ENCODE measurements at regions not wholly inside any gene's neighbourhood (a gene's known extent, or its start where the extent isn't known, plus 50 kb on each side); places are given as distances from the start of the nearest gene placed in this dataset.

DNA sequence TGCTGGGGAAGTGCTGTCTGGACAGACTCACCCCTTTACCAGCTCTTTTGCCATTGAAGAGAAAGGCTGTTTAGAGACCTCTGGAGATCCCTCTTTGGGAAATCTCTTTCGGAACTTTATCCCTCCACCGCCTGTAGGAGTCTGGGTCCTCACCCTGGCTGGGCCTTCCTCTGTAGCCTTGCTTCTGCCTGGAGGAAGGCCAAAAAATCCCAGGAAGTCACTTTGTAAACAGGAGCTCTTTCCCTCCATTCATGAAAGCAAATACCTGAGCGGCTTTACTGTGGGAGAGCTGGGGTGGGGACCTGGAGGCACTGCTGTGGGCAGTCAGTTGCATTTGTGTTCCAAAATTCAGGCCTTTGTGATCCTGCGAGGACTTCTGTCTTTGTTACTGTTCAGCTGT is 126.2 kb downstream of the KLF6 start:
- Histone ChIP-seq H3K4me3 (no peak overlapping the region), H3K9me3 (peaks cover 0 to 6% (median 0%) of the 10 kb centered on the region in 4 donors), H3K27me3 (no peaks in the 10 kb centered on the region), H3K36me3 (no peaks in the 10 kb centered on the region), H3K4me1 (no peaks in the 10 kb centered on the region), H3K27ac (no peak overlapping the region)
- no peak for TF ChIP-seq EP300 (IDR thresholded peaks at IDR 0.05)
- no peak for TF ChIP-seq POLR2AphosphoS5 (IDR thresholded peaks at IDR 0.05)
- TF ChIP-seq, protein P1, sequence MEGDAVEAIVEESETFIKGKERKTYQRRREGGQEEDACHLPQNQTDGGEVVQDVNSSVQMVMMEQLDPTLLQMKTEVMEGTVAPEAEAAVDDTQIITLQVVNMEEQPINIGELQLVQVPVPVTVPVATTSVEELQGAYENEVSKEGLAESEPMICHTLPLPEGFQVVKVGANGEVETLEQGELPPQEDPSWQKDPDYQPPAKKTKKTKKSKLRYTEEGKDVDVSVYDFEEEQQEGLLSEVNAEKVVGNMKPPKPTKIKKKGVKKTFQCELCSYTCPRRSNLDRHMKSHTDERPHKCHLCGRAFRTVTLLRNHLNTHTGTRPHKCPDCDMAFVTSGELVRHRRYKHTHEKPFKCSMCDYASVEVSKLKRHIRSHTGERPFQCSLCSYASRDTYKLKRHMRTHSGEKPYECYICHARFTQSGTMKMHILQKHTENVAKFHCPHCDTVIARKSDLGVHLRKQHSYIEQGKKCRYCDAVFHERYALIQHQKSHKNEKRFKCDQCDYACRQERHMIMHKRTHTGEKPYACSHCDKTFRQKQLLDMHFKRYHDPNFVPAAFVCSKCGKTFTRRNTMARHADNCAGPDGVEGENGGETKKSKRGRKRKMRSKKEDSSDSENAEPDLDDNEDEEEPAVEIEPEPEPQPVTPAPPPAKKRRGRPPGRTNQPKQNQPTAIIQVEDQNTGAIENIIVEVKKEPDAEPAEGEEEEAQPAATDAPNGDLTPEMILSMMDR (IDR thresholded peaks at IDR 0.05) = no peak
- no peak for TF ChIP-seq POLR2A (IDR thresholded peaks at IDR 0.05)
- peak in 1 of 2 donors; percentile 47 for DNase-seq
- WGBS, 5 donors = 33 to 44% (median 39%) methylated on average over 4 of the region's 4 CpGs
- intact Hi-C loops (cut with DNase I; ENCODE audit: low total_unique reads) = no loop called here

DNA sequence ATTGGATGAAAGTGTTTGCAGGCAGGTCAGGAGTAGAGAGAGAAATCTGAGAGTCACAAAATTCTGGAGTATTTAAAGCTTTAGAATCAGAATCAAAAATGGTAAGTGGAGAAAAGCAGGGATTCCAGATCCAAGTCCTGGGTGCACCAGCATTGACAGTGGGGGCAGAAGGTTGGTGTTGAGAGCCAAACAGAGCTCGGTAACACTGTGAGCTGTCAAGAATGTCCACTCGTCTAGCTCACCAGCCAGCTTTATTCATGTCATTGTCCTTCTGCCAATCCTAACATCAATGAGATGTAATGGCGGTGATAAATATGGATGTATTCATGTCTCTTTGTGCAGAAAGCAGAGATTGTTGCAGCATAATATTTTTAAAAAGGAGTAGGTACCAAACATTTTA is 128.8 kb downstream of the KLF6 start:
- TF ChIP-seq POLR2AphosphoS5 (IDR thresholded peaks at IDR 0.05) (no peak), EP300 (IDR thresholded peaks at IDR 0.05) (no peak), POLR2A (IDR thresholded peaks at IDR 0.05) (no peak)
- TF ChIP-seq, protein P1 (IDR thresholded peaks at IDR 0.05) = no peak
- Histone ChIP-seq H3K9me3 (peaks cover 0 to 6% (median 0%) of the 10 kb centered on the region in 4 donors), H3K27me3 (no peaks in the 10 kb centered on the region), H3K36me3 (no peaks in the 10 kb centered on the region), H3K4me3 (no peak overlapping the region), H3K27ac (no peak overlapping the region), H3K4me1 (no peaks in the 10 kb centered on the region)
- 74 to 84% (median 80%) methylated on average over 3 of the region's 3 CpGs for WGBS, 5 donors
- DNase-seq = no peak
- intact Hi-C loops (cut with DNase I; ENCODE audit: low total_unique reads) = no loop called here

DNA sequence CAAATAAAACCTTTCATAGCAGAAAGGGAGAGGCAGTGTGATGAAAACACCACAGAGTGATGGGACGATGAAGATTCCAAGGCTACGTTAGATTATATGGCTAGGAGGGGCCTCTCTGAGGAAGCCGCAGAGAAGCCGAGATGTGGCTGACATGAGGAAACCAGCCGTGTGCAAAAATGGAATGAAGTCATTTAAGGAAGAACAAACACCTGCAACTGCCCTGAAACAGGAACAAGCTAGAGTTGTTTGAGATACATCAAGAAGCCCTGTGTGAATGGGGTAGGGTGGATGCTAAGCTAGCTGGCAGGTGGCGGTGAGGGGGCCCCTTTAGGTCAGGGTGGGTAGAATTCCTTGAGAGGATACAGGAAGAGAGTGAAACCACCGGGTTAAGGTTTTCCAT is 129.5 kb downstream of the KLF6 start:
- H3K4me1 ChIP-seq = no peaks in the 10 kb centered on the region
- intact Hi-C loops (cut with DNase I; ENCODE audit: low total_unique reads) = no loop called here
- no peak overlapping the region for H3K27ac ChIP-seq
- no peaks in the 10 kb centered on the region for H3K36me3 ChIP-seq
- no peak for TF ChIP-seq POLR2A (IDR thresholded peaks at IDR 0.05)
- TF ChIP-seq, protein P1 (IDR thresholded peaks at IDR 0.05) = no peak
- TF ChIP-seq EP300 (IDR thresholded peaks at IDR 0.05) = no peak
- TF ChIP-seq POLR2AphosphoS5 (IDR thresholded peaks at IDR 0.05) = no peak
- no peak overlapping the region for H3K4me3 ChIP-seq
- no peaks in the 10 kb centered on the region for H3K9me3 ChIP-seq
- 51 to 69% (median 55%) methylated on average over 7 of the region's 7 CpGs for WGBS, 5 donors
- no peaks in the 10 kb centered on the region for H3K27me3 ChIP-seq
- DNase-seq = peak in 1 of 2 donors; percentile 54

DNA sequence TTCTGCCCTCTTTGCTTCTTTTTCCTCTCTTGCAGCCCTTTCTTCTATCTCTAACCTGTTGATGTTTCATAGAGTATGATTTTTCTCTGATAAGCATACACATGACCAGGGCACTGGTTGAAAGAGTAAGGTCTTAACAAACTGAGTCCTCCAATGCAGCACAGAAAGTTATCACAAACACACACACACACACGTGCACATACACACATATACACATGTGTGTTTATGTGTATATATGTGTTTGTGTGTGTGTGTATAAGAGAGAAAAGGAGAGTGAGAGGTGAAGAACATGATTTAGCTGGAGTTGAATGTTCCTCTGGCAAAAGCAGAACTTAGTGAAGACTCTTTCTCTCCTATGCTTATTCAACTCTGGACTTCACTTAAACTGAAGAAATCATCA is 130.0 kb downstream of the KLF6 start:
- no peak overlapping the region for H3K27ac ChIP-seq
- 36 to 73% (median 68%) methylated on average over 1 of the region's 1 CpG for WGBS, 5 donors
- no peaks in the 10 kb centered on the region for H3K4me1 ChIP-seq
- H3K36me3 ChIP-seq = no peaks in the 10 kb centered on the region
- no peaks in the 10 kb centered on the region for H3K9me3 ChIP-seq
- intact Hi-C loops (cut with DNase I; ENCODE audit: low total_unique reads) = no loop called here
- no peak overlapping the region for H3K4me3 ChIP-seq
- DNase-seq = no peak
- no peaks in the 10 kb centered on the region for H3K27me3 ChIP-seq
- TF ChIP-seq, protein P1 (IDR thresholded peaks at IDR 0.05) = no peak
- TF ChIP-seq EP300 (IDR thresholded peaks at IDR 0.05) (no peak), POLR2A (IDR thresholded peaks at IDR 0.05) (no peak), POLR2AphosphoS5 (IDR thresholded peaks at IDR 0.05) (no peak)

Data from stomach (tissue), 8 donors.